KMS-11 (cell line): ENCODE measurements at regions not wholly inside any gene's neighbourhood (a gene's known extent, or its start where the extent isn't known, plus 50 kb on each side); places are given as distances from the start of the nearest gene placed in this dataset.

Experiments used
- H2AFZ ChIP-seq: fragments of 200-600 bp; sonication (generic); 2 replicates; pipeline ENCODE4 v1.6.1; 2016; ENCODE audit warnings: antibody characterized with exemption, mixed run types, low read depth
- H3K27ac ChIP-seq: fragments of 200-600 bp; sonication (generic); 2 replicates; pipeline ENCODE4 v1.6.1; 2016; ENCODE audit warnings: mild to moderate bottlenecking, mixed run types
- H3K27me3 ChIP-seq: fragments of 200-600 bp; sonication (generic); 2 replicates; pipeline ENCODE4 v1.6.1; 2017; ENCODE audit warnings: mild to moderate bottlenecking, low read depth, mixed run types, moderate library complexity; ENCODE audit not compliant: insufficient read depth
- H3K36me3 ChIP-seq: fragments of 200-600 bp; sonication (generic); 2 replicates; pipeline ENCODE4 v1.6.1; 2017; ENCODE audit warnings: mild to moderate bottlenecking, mixed run types; ENCODE audit not compliant: insufficient read depth
- H3K4me1 ChIP-seq: fragments of 200-600 bp; sonication (generic); 2 replicates; pipeline ENCODE4 v1.6.1; 2016; ENCODE audit warnings: mild to moderate bottlenecking, low read depth, mixed run types; ENCODE audit not compliant: poor library complexity, severe bottlenecking
- H3K4me2 ChIP-seq: fragments of 200-600 bp; sonication (generic); 2 replicates; pipeline ENCODE4 v1.7.0; 2016; ENCODE audit warnings: mild to moderate bottlenecking, mixed run types
- H3K4me3 ChIP-seq: fragments of 200-600 bp; sonication (generic); IDR thresholded peaks from 2 replicates; pipeline ENCODE4 v1.6.1; 2017; ENCODE audit warnings: low read depth, low read length, mixed read lengths; ENCODE audit not compliant: insufficient read depth
- H3K79me2 ChIP-seq: fragments of 200-600 bp; sonication (generic); 2 replicates; pipeline ENCODE4 v1.6.1; 2016; ENCODE audit warnings: low read depth, mixed run types; ENCODE audit not compliant: insufficient read depth
- H3K9ac ChIP-seq: fragments of 200-600 bp; sonication (generic); 2 replicates; pipeline ENCODE4 v1.6.1; 2016; ENCODE audit warnings: mild to moderate bottlenecking, mixed run types
- H4K20me1 ChIP-seq: fragments of 200-600 bp; sonication (generic); 2 replicates; pipeline ENCODE4 v1.6.1; 2016; ENCODE audit warnings: mild to moderate bottlenecking, mixed run types; ENCODE audit not compliant: insufficient read depth
- CTCF ChIP-seq: fragments of 200-600 bp; sonication (generic); conservative IDR thresholded peaks from 2 replicates; pipeline ENCODE4 v1.6.1; 2017; ENCODE audit warnings: low read depth, mild to moderate bottlenecking, antibody characterized with exemption, low read length, moderate library complexity, mixed read lengths

DNA sequence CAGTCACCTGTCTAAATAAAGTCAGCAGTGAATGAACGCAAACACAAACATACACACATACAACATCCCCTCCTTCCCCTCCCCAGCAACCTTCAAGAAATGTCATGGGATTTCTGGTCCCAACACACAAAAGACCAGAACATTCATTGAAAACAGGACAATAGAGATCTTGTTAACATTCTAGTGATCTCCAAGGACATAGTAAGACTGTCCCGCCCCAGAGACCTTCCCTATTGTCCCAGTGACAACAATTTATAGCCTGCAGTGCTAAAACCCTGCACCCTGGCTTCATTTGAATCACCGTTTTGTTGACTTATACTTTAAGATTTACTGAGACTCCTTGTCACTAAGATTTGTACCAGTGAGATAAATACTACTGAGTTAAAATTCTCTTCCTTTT lies 143.9 kb upstream of the NOX3 start:
- TF ChIP-seq CTCF, result no peak
- H3K79me2 ChIP-seq, result no peaks in the 10 kb centered on the region
- H3K27ac ChIP-seq, result no peak overlapping the region
- no peaks in the 10 kb centered on the region for H3K4me1 ChIP-seq
- no peak overlapping the region for H3K4me2 ChIP-seq
- no peaks in the 10 kb centered on the region for H3K27me3 ChIP-seq
- H3K36me3 ChIP-seq, result no peaks in the 10 kb centered on the region
- no peaks in the 10 kb centered on the region for H4K20me1 ChIP-seq
- no peak overlapping the region for H2AFZ ChIP-seq
- no peak overlapping the region for H3K9ac ChIP-seq
- no peak overlapping the region for H3K4me3 ChIP-seq

DNA sequence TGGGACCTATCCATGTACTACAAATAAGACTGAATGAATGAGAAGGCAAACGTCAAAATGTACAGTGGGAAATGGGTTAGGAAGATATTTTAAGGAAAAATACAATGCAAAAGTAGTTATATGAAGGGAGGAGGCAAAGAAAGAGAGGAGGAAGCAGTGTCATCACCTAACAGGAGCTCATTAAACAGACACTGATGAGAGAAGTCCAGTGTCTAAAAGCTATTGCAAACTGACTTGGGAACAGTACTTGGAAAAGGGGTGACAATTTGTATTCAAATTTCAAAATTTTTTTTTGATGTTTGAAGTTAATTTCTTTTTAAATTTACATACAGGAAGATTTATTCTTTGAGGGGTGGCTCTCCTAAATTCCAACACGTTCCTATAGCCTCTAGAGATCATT lies 143.5 kb upstream of the NOX3 start:
- H3K4me3 ChIP-seq, result no peak overlapping the region
- no peak overlapping the region for H2AFZ ChIP-seq
- H3K27me3 ChIP-seq, result no peaks in the 10 kb centered on the region
- H3K9ac ChIP-seq, result no peak overlapping the region
- H3K36me3 ChIP-seq, result no peaks in the 10 kb centered on the region
- no peaks in the 10 kb centered on the region for H3K4me1 ChIP-seq
- TF ChIP-seq CTCF, result no peak
- no peak overlapping the region for H3K27ac ChIP-seq
- no peak overlapping the region for H3K4me2 ChIP-seq
- no peaks in the 10 kb centered on the region for H4K20me1 ChIP-seq
- H3K79me2 ChIP-seq, result no peaks in the 10 kb centered on the region

DNA sequence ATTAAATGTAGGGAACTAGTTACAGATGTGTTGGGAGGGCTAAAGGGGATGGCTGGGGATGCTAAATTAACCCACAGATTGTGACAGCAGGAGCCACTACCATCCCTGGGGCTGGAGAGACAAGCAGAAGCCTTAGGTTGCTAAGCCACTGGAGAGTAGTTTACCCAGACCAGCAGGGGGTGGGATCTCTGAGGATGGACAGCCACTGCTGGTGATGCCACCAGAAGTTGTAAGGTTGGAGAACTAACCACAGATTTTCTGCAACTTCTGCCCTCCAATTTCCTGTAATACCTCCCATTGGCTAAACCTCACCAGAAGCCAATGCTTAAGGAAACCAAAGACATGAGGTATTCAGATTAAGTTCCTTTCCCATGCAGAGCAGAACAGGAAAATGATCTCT lies 139.6 kb upstream of the NOX3 start:
- Histone ChIP-seq H3K4me1 (no peaks in the 10 kb centered on the region), H3K27me3 (no peaks in the 10 kb centered on the region), H4K20me1 (no peaks in the 10 kb centered on the region), H3K4me3 (no peak overlapping the region), H3K27ac (no peak overlapping the region), H3K4me2 (no peak overlapping the region), H3K36me3 (no peaks in the 10 kb centered on the region), H2AFZ (no peak overlapping the region), H3K79me2 (no peaks in the 10 kb centered on the region), H3K9ac (no peak overlapping the region)
- no peak for TF ChIP-seq CTCF

DNA sequence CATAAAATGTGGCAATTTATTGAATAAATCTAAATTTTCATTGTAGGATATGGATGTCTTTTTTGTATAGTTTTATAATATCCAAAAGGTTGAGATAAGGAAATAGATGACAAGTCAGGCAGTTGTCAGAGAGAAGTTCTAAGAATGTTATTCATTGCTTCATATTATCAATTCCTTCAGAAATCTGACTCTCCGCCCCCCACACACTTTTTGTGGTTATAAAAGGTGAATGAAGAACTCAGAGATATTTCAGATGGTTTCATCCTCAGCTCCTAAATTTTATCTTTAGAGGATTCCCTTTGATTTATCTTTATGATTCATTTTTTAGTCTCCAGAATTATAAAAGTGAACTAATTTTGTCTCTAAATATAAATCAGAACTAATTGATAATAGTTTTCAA lies 136.1 kb upstream of the NOX3 start:
- Histone ChIP-seq H3K9ac (no peak overlapping the region), H3K4me2 (no peak overlapping the region)
- TF ChIP-seq CTCF, result no peak

DNA sequence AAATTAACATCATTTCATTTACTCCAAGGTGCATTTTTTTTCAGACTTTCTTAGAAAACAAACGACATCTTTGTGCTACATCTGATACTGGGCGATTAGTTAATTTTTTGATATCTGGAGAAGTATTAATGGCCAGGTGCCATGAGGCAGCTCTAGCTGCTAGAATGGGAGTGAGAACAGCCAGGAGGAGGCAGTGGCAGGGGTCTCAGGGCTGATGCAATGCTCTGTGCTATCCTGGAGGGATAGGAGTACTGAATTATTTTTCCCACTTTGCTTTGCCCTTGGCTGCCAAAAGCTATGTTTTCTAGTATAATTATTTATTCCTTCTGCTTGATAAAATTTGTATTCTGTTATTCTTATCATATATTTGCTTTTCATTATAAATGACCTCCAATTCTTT lies 133.6 kb upstream of the NOX3 start:
- H3K4me3 ChIP-seq, result no peak overlapping the region
- no peak overlapping the region for H3K9ac ChIP-seq
- no peaks in the 10 kb centered on the region for H3K36me3 ChIP-seq
- no peak overlapping the region for H3K4me2 ChIP-seq
- H3K4me1 ChIP-seq, result no peaks in the 10 kb centered on the region
- H3K27me3 ChIP-seq, result no peaks in the 10 kb centered on the region
- H4K20me1 ChIP-seq, result no peaks in the 10 kb centered on the region
- TF ChIP-seq CTCF, result no peak
- H3K27ac ChIP-seq, result no peak overlapping the region
- H3K79me2 ChIP-seq, result no peaks in the 10 kb centered on the region
- no peak overlapping the region for H2AFZ ChIP-seq

More for the DNA sequence above, 136.1 kb upstream of the NOX3 start:
- H3K36me3 ChIP-seq, result no peaks in the 10 kb centered on the region
- H4K20me1 ChIP-seq, result no peaks in the 10 kb centered on the region
- no peaks in the 10 kb centered on the region for H3K4me1 ChIP-seq
- H2AFZ ChIP-seq, result no peak overlapping the region
- H3K27ac ChIP-seq, result no peak overlapping the region
- H3K27me3 ChIP-seq, result no peaks in the 10 kb centered on the region
- H3K79me2 ChIP-seq, result no peaks in the 10 kb centered on the region
- H3K4me3 ChIP-seq, result no peak overlapping the region
